Panc1 (cell line): ENCODE measurements at regions not wholly inside any gene's neighbourhood (a gene's known extent, or its start where the extent isn't known, plus 50 kb on each side); places are given as distances from the start of the nearest gene placed in this dataset.

Source experiments
- ATAC-seq: fragments of 200-7000 bp; cut with Tn5 transposase; 2 replicates; pipeline ENCODE4 v1.9.1; 2020; ENCODE audit warnings: mild to moderate bottlenecking, moderate library complexity
- BruUV-seq: library from RNA; stranded (reverse); fragments of 400-500 nt; replicated peaks from 2 replicates; lab custom pipeline; 2021; lab: Mats Ljungman, UMichigan
- CTCF ChIA-PET: fragments of 300-600 bp; sonication (Branson Sonifier 250); formaldehyde crosslinking; loops from one replicate; lab custom pipeline; 2022; ENCODE audit warnings: antibody characterized with exemption; lab: Charles Lee
- POLR2A ChIA-PET: fragments of 300-600 bp; sonication (Branson Sonifier 250); formaldehyde crosslinking; loops from one replicate; lab custom pipeline; 2022; ENCODE audit warnings: antibody characterized with exemption; lab: Charles Lee
- DNase-seq: peaks from one replicate; pipeline ENCODE4 v3.0.0-alpha.2; 2010; ENCODE audit warnings: low read depth, low spot score
- H3K27ac ChIP-seq: 2 replicates; pipeline ENCODE4 v1.5.1; 2011; ENCODE audit warnings: mild to moderate bottlenecking, low read length, inconsistent platforms
- H3K27me3 ChIP-seq: fragments of 200-500 bp; sonication (Bioruptor generic); 2 replicates; pipeline ENCODE4 v1.6.0; 2014; ENCODE audit warnings: low read length, inconsistent platforms; ENCODE audit not compliant: control insufficient read depth, insufficient read depth
- H3K36me3 ChIP-seq: fragments of 200-500 bp; sonication (Bioruptor generic); 2 replicates; pipeline ENCODE4 v1.5.1; 2014; ENCODE audit warnings: inconsistent platforms, mild to moderate bottlenecking, low read length, moderate library complexity; ENCODE audit not compliant: control insufficient read depth, insufficient read depth
- H3K4me1 ChIP-seq: 2 replicates; pipeline ENCODE4 v1.5.1; 2011; ENCODE audit warnings: inconsistent platforms, mild to moderate bottlenecking, low read length, moderate library complexity; ENCODE audit not compliant: control insufficient read depth, insufficient read depth
- H3K4me3 ChIP-seq, 2 experiments: 2 replicates each; pipeline ENCODE4 v1.5.1; 2011 to 2012; ENCODE audit warnings: low read depth in 2 of 2, low read length in 2 of 2, mild to moderate bottlenecking in 2 of 2, inconsistent platforms in 1 of 2, moderate library complexity in 1 of 2
- H3K9me3 ChIP-seq: fragments of 200-500 bp; sonication (Bioruptor generic); 2 replicates; pipeline ENCODE4 v1.5.1; 2014; ENCODE audit warnings: low read depth, mild to moderate bottlenecking, inconsistent platforms, low read length, moderate library complexity; ENCODE audit not compliant: control insufficient read depth, insufficient read depth
- POLR2AphosphoS5 ChIP-seq: IDR thresholded peaks from 2 replicates; pipeline ENCODE4 v1.6.1; 2012; ENCODE audit warnings: mild to moderate bottlenecking, low read depth, low read length, moderate library complexity
- SIN3A ChIP-seq: IDR thresholded peaks from 2 replicates; pipeline ENCODE4 v1.6.1; 2012; ENCODE audit warnings: low read depth, mild to moderate bottlenecking, low read length, moderate library complexity, borderline replicate concordance; ENCODE audit not compliant: insufficient read depth
- TCF7L2 ChIP-seq: IDR thresholded peaks from 2 replicates; pipeline ENCODE4 v1.6.1; 2011; ENCODE audit warnings: mild to moderate bottlenecking, low read depth, low read length, inconsistent platforms
- in situ Hi-C: cut with HindIII; loops from 2 replicates; pipeline ENCODE4 v1.10.0; 2016; ENCODE audit warnings: low sequenced_read_pairs, low pct_unique_long_range_greater_than_20kb
- intact Hi-C: fragments of 100-400 bp; cut with micrococcal nuclease; formaldehyde crosslinking; loops from one replicate; pipeline ENCODE4 v1.10.0; 2022; ENCODE audit not compliant: unreplicated experiment
- TF ChIP-seq, protein P1 (sequence below), 2 experiments: IDR thresholded peaks; 2 replicates each; pipeline ENCODE4 v1.6.1; 2011 to 2012; ENCODE audit warnings: low read depth in 2 of 2, control low read depth in 1 of 2, low read length in 1 of 2, mild to moderate bottlenecking in 1 of 2, moderate library complexity in 1 of 2; ENCODE audit not compliant: insufficient read depth in 1 of 2
- TF ChIP-seq, protein P2 (sequence below): fragments of 450-650 bp; IDR thresholded peaks from 2 replicates; pipeline ENCODE4 v1.5.1; 2017; ENCODE audit warnings: mild to moderate bottlenecking

DNA sequence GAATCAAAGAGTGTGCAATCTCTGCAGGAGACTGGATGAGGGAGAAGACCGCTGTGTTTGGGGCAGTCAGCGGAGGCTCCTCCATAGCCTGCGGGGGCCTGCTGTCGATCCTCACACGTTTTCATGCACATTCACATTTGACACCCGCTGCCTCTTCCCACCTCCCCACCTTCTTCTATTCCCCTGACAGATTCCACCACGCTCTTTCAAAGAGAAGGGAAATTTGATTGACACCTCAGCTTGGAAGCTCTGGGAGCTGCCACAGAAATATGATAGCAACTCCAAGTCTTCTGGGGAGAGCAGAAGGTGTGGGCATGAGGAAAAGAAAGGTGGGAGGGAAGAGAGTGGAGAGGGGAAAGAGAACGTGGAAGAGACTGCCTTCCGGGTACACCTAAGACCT is 87.5 kb downstream of the BOD1L2 start:
- TF ChIP-seq, protein P1, sequence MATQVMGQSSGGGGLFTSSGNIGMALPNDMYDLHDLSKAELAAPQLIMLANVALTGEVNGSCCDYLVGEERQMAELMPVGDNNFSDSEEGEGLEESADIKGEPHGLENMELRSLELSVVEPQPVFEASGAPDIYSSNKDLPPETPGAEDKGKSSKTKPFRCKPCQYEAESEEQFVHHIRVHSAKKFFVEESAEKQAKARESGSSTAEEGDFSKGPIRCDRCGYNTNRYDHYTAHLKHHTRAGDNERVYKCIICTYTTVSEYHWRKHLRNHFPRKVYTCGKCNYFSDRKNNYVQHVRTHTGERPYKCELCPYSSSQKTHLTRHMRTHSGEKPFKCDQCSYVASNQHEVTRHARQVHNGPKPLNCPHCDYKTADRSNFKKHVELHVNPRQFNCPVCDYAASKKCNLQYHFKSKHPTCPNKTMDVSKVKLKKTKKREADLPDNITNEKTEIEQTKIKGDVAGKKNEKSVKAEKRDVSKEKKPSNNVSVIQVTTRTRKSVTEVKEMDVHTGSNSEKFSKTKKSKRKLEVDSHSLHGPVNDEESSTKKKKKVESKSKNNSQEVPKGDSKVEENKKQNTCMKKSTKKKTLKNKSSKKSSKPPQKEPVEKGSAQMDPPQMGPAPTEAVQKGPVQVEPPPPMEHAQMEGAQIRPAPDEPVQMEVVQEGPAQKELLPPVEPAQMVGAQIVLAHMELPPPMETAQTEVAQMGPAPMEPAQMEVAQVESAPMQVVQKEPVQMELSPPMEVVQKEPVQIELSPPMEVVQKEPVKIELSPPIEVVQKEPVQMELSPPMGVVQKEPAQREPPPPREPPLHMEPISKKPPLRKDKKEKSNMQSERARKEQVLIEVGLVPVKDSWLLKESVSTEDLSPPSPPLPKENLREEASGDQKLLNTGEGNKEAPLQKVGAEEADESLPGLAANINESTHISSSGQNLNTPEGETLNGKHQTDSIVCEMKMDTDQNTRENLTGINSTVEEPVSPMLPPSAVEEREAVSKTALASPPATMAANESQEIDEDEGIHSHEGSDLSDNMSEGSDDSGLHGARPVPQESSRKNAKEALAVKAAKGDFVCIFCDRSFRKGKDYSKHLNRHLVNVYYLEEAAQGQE (IDR thresholded peaks at IDR 0.05; ENCODE audit: insufficient read depth in 1 of 2, low read depth in 2 of 2, low read length in 1 of 2) = no peak
- no peak for TF ChIP-seq SIN3A
- no peak for TF ChIP-seq TCF7L2
- no peak for TF ChIP-seq POLR2AphosphoS5
- TF ChIP-seq, protein P2, sequence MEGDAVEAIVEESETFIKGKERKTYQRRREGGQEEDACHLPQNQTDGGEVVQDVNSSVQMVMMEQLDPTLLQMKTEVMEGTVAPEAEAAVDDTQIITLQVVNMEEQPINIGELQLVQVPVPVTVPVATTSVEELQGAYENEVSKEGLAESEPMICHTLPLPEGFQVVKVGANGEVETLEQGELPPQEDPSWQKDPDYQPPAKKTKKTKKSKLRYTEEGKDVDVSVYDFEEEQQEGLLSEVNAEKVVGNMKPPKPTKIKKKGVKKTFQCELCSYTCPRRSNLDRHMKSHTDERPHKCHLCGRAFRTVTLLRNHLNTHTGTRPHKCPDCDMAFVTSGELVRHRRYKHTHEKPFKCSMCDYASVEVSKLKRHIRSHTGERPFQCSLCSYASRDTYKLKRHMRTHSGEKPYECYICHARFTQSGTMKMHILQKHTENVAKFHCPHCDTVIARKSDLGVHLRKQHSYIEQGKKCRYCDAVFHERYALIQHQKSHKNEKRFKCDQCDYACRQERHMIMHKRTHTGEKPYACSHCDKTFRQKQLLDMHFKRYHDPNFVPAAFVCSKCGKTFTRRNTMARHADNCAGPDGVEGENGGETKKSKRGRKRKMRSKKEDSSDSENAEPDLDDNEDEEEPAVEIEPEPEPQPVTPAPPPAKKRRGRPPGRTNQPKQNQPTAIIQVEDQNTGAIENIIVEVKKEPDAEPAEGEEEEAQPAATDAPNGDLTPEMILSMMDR = no peak
- H3K27me3 ChIP-seq = no peaks in the 10 kb centered on the region
- BruUV-seq = no TSS peak
- H3K9me3 ChIP-seq = no peaks in the 10 kb centered on the region
- ATAC-seq (no peak), DNase-seq (no peak)
- no peak overlapping the region for H3K4me3 ChIP-seq
- no peaks in the 10 kb centered on the region for H3K36me3 ChIP-seq
- no peaks in the 10 kb centered on the region for H3K4me1 ChIP-seq
- POLR2A ChIA-PET = no interaction called here
- intact Hi-C loops = no loop called here
- in situ Hi-C loops = no loop called here
- no peak overlapping the region for H3K27ac ChIP-seq
- CTCF ChIA-PET = no interaction called here

DNA sequence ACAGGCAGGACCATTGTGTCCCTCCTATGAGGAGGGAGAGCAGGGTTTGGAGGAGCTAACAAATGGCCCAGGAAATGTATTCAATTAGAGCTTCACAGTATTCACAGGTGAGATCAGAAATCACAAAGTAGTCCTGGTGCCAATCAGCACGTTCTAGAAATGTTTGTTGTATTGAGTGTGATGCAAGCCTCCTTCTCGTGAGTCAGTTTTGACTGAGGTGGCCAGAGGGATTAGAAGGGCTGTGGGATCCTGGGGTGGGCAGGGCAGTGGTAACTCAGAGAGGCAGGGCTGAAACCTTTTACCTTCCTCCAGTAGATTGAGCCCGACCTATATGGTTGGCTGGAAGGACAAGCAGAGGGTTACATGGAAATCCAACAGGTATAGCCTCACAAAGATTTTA is 95.0 kb downstream of the BOD1L2 start:
- ATAC-seq (no peak), DNase-seq (no peak)
- in situ Hi-C loops = no loop called here
- Histone ChIP-seq H3K9me3 (no peaks in the 10 kb centered on the region), H3K4me1 (no peaks in the 10 kb centered on the region), H3K36me3 (no peaks in the 10 kb centered on the region), H3K4me3 (no peak overlapping the region), H3K27me3 (no peaks in the 10 kb centered on the region), H3K27ac (no peak overlapping the region)
- ChIA-PET POLR2A (no interaction called here), CTCF (no interaction called here)
- intact Hi-C loops = no loop called here
- no TSS peak for BruUV-seq
- TF ChIP-seq, protein P1 (IDR thresholded peaks at IDR 0.05; ENCODE audit: insufficient read depth in 1 of 2, low read depth in 2 of 2, low read length in 1 of 2) = no peak
- TF ChIP-seq POLR2AphosphoS5 (no peak), TCF7L2 (no peak), SIN3A (no peak)
- TF ChIP-seq, protein P2 = no peak
